Transverse colon (tissue), 3 donors: ENCODE measurements at regions not wholly inside any gene's neighbourhood (a gene's known extent, or its start where the extent isn't known, plus 50 kb on each side); places are given as distances from the start of the nearest gene placed in this dataset.
"Not testable (repeated sequence)": the region's sequence is repeated elsewhere in the genome, so short reads cannot be mapped to it uniquely, and the experiment has no call there.

Source experiments
- POLR2A ChIP-seq: fragments of 450-650 bp; IDR thresholded peaks from one replicate; pipeline ENCODE4 v1.6.1; 2016; ENCODE audit warnings: antibody characterized with exemption, mild to moderate bottlenecking, moderate library complexity
- TF ChIP-seq, protein P1 (sequence below), 5 experiments: fragments of 200-600 bp in 3 of 5; fragments of 450-650 bp in 2 of 5; sonication (generic) in 3 of 5; IDR thresholded peaks; 1 replicate in 2 of 5; 2 replicates in 3 of 5; pipeline ENCODE4 v1.5.1; 2016 to 2017; ENCODE audit warnings: antibody characterized with exemption in 5 of 5, inconsistent platforms in 3 of 5, mild to moderate bottlenecking in 2 of 5, moderate library complexity in 1 of 5

DNA sequence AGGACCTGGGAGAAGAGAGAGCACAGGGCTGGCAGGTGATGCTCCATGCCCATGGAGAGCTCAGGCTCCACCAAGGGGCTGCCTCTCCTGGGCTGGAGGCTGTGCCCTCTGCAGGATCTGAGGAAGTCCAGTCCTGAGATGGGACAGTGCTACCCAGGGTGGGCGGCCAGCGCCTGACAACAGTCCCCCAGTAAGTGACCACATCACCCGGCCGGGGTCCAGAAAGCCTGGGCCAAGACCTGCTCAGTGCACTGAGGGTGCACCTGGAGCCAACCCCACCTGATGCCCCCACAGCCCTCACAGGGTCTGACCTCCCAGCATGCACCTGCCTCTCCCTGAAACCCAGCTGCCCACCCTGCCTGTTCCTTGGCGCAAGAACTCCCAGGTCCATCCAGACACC lies 227.7 kb downstream of the CWH43 start:
- TF ChIP-seq, protein P1, sequence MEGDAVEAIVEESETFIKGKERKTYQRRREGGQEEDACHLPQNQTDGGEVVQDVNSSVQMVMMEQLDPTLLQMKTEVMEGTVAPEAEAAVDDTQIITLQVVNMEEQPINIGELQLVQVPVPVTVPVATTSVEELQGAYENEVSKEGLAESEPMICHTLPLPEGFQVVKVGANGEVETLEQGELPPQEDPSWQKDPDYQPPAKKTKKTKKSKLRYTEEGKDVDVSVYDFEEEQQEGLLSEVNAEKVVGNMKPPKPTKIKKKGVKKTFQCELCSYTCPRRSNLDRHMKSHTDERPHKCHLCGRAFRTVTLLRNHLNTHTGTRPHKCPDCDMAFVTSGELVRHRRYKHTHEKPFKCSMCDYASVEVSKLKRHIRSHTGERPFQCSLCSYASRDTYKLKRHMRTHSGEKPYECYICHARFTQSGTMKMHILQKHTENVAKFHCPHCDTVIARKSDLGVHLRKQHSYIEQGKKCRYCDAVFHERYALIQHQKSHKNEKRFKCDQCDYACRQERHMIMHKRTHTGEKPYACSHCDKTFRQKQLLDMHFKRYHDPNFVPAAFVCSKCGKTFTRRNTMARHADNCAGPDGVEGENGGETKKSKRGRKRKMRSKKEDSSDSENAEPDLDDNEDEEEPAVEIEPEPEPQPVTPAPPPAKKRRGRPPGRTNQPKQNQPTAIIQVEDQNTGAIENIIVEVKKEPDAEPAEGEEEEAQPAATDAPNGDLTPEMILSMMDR (IDR thresholded peaks at IDR 0.05) = not testable (repeated sequence)
- not testable (repeated sequence) for TF ChIP-seq POLR2A
